ENCODE measurements at regions not wholly inside any gene's neighbourhood (a gene's known extent, or its start where the extent isn't known, plus 50 kb on each side); places are given as distances from the start of the nearest gene placed in this dataset.

DNA sequence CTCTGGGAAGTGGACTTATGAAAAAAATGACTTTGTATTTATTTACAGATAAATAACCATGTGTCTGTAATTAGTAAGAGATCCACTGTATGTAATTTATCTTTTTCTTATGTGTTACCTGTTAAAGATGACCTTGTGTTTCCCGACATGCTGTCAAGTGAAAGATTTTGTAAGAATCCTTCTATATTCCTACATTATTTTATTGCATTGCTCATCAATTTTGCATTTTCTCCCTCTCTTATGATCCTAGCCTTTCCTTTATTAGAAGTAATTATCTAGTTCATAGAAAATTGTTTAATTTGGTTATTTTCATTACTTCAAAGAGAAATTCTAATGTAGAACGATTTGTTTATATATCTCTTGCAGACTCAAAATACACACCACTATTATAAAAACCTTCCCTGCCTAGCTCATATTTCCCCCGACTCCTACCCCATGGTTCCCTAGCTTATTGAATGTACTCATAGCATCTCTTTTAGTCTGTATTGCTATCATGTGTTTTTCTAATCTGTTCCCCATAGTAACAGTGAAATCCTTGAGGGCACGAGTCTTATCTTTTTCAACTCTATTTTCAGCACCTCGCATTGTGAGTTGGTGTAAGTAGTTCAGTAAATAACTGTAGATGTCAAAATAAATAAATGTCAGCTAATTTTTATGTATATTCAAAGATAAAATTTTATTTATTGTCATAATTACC, 774.4 kb downstream of the HDGFL1 start:
- H3K4me2 ChIP-seq (ENCODE audit: insufficient read depth, low read length) = no peak overlapping the region
- dilution Hi-C loops (cut with MboI; ENCODE audit: extremely low pct_ligation_motif_present, low sequenced_read_pairs) = no loop called here
- CTCF ChIA-PET = no interaction called here
- H2AFZ ChIP-seq (ENCODE audit: low read depth, low read length) = no peak overlapping the region
- H3K9ac ChIP-seq (replicated peaks; ENCODE audit: extremely low read depth, insufficient read depth, low read length) = no peak overlapping the region
- no peaks in the 10 kb centered on the region for H3K36me3 ChIP-seq (ENCODE audit: control insufficient read depth in 2 of 2, extremely low read depth in 1 of 2, insufficient read depth in 2 of 2, low read length in 2 of 2)
- H4K20me1 ChIP-seq (replicated peaks; ENCODE audit: control insufficient read depth, extremely low read depth, insufficient read depth, low read length) = no peaks in the 10 kb centered on the region
- H3K9me3 ChIP-seq (replicated peaks; ENCODE audit: control insufficient read depth, insufficient read depth, low read length) = no peaks in the 10 kb centered on the region
- BruUV-seq (replicated peaks) = no TSS peak
- no peaks in the 10 kb centered on the region for H3K9me1 ChIP-seq (replicated peaks; ENCODE audit: control insufficient read depth, extremely low read depth, insufficient read depth, low read length)
- H3K79me2 ChIP-seq (ENCODE audit: control insufficient read depth, insufficient read depth, low read length) = no peaks in the 10 kb centered on the region
- no peaks in the 10 kb centered on the region for H3K27me3 ChIP-seq (ENCODE audit: control insufficient read depth in 2 of 2, insufficient read depth in 2 of 2, low read length in 2 of 2)
- POLR2A ChIA-PET = no interaction called here
- DNase-seq (ENCODE audit: low read depth, low spot score) (no peak), FAIRE-seq (no peak)
- H3K27ac ChIP-seq (ENCODE audit: insufficient read depth, low read depth, low read length) = no peak overlapping the region
- no peak overlapping the region for H3K4me3 ChIP-seq (replicated peaks in 1 of 3; ENCODE audit: insufficient read depth in 1 of 3, low read depth in 1 of 3, low read length in 3 of 3)
- no peak for TF ChIP-seq POLR2A (IDR thresholded peaks at IDR 0.05; ENCODE audit: low read depth, low read length)
- no peak for TF ChIP-seq POLR2AphosphoS5 (IDR thresholded peaks at IDR 0.05; ENCODE audit: insufficient read depth, low read depth, low read length)
- no peak for TF ChIP-seq GATA2 (IDR thresholded peaks at IDR 0.05; ENCODE audit: insufficient read depth, insufficient read length, low read depth, low read length)
- no peak for TF ChIP-seq EZH2 (IDR thresholded peaks at IDR 0.05; ENCODE audit: borderline replicate concordance, low read depth, low read length, severe bottlenecking)
- TF ChIP-seq MYC (IDR thresholded peaks at IDR 0.05; ENCODE audit: low read depth, low read length) = no peak
- no peaks in the 10 kb centered on the region for H3K4me1 ChIP-seq (ENCODE audit: control insufficient read depth, extremely low read depth, insufficient read depth, low read length)
- intact Hi-C loops (cut with micrococcal nuclease) = no loop called here

DNA sequence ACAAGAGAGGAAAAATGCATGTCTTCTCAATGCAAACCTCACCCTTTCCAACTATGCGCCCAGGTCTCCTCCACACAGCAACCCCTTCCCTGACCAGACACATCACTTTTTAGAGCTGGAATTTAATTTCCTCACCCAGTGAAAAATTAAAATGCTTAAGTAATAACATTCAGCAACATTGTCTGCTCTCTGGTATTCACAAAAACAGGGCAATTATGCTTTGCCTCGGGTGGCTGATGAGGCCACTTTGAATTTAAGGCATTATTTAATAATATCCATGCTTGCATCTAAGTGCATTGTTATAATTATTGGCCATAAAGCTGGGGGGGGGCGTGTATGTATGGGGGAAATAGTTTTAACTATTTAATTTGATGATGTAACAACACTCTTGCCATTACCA, 777.8 kb upstream of the NRSN1 start:
- H3K4me1 ChIP-seq (ENCODE audit: control insufficient read depth, extremely low read depth, insufficient read depth, low read length) = peaks cover 13% of the 10 kb centered on the region
- no peak overlapping the region for H3K9ac ChIP-seq (replicated peaks; ENCODE audit: extremely low read depth, insufficient read depth, low read length)
- intact Hi-C loops (cut with micrococcal nuclease) (no loop called here), dilution Hi-C loops (cut with MboI; ENCODE audit: extremely low pct_ligation_motif_present, low sequenced_read_pairs) (no loop called here)
- H4K20me1 ChIP-seq (replicated peaks; ENCODE audit: control insufficient read depth, extremely low read depth, insufficient read depth, low read length) = no peaks in the 10 kb centered on the region
- H3K27me3 ChIP-seq (ENCODE audit: control insufficient read depth in 2 of 2, insufficient read depth in 2 of 2, low read length in 2 of 2) = no peaks in the 10 kb centered on the region
- TF ChIP-seq, protein P1, sequence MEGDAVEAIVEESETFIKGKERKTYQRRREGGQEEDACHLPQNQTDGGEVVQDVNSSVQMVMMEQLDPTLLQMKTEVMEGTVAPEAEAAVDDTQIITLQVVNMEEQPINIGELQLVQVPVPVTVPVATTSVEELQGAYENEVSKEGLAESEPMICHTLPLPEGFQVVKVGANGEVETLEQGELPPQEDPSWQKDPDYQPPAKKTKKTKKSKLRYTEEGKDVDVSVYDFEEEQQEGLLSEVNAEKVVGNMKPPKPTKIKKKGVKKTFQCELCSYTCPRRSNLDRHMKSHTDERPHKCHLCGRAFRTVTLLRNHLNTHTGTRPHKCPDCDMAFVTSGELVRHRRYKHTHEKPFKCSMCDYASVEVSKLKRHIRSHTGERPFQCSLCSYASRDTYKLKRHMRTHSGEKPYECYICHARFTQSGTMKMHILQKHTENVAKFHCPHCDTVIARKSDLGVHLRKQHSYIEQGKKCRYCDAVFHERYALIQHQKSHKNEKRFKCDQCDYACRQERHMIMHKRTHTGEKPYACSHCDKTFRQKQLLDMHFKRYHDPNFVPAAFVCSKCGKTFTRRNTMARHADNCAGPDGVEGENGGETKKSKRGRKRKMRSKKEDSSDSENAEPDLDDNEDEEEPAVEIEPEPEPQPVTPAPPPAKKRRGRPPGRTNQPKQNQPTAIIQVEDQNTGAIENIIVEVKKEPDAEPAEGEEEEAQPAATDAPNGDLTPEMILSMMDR (IDR thresholded peaks at IDR 0.05; ENCODE audit: extremely low read depth in 1 of 2, insufficient read depth in 1 of 2, low read depth in 1 of 2, low read length in 2 of 2) = no peak
- TF ChIP-seq, protein P2, sequence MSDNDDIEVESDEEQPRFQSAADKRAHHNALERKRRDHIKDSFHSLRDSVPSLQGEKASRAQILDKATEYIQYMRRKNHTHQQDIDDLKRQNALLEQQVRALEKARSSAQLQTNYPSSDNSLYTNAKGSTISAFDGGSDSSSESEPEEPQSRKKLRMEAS (IDR thresholded peaks at IDR 0.05; ENCODE audit: insufficient read depth, insufficient read length) = no peak
- TF ChIP-seq FOS (IDR thresholded peaks at IDR 0.05; ENCODE audit: borderline replicate concordance, insufficient read depth, low read length) (no peak), MYC (IDR thresholded peaks at IDR 0.05; ENCODE audit: low read depth, low read length) (no peak)
- no peaks in the 10 kb centered on the region for H3K9me1 ChIP-seq (replicated peaks; ENCODE audit: control insufficient read depth, extremely low read depth, insufficient read depth, low read length)
- BruUV-seq (replicated peaks) = no TSS peak
- FAIRE-seq (no peak), DNase-seq (ENCODE audit: low read depth, low spot score) (no peak)
- no peak overlapping the region for H3K4me3 ChIP-seq (replicated peaks in 1 of 3; ENCODE audit: insufficient read depth in 1 of 3, low read depth in 1 of 3, low read length in 3 of 3)
- no peaks in the 10 kb centered on the region for H3K9me3 ChIP-seq (replicated peaks; ENCODE audit: control insufficient read depth, insufficient read depth, low read length)
- no peak overlapping the region for H2AFZ ChIP-seq (ENCODE audit: low read depth, low read length)
- H3K27ac ChIP-seq (ENCODE audit: insufficient read depth, low read depth, low read length) = no peak overlapping the region
- no peaks in the 10 kb centered on the region for H3K79me2 ChIP-seq (ENCODE audit: control insufficient read depth, insufficient read depth, low read length)
- H3K36me3 ChIP-seq (ENCODE audit: control insufficient read depth in 2 of 2, extremely low read depth in 1 of 2, insufficient read depth in 2 of 2, low read length in 2 of 2) = no peaks in the 10 kb centered on the region
- ChIA-PET CTCF (no interaction called here), POLR2A (no interaction called here)
- H3K4me2 ChIP-seq (ENCODE audit: insufficient read depth, low read length) = no peak overlapping the region
